Spleen (tissue), 11 donors: ENCODE measurements at regions not wholly inside any gene's neighbourhood (a gene's known extent, or its start where the extent isn't known, plus 50 kb on each side); places are given as distances from the start of the nearest gene placed in this dataset.

Source experiments
- DNase-seq: peaks from one replicate; pipeline ENCODE4 v3.0.0-alpha.2; 2020
- H3K27ac ChIP-seq, 8 donors: fragments of 200-600 bp; sonication (generic) in 7 of 8; 1 replicate in 4 of 8; 2 replicates in 4 of 8; pipeline versions ENCODE4 v1.5.0 to v1.8.0; 2016 to 2021; ENCODE audit warnings: inconsistent platforms in 4 of 8, mild to moderate bottlenecking in 4 of 8, moderate library complexity in 1 of 8
- H3K27me3 ChIP-seq, 7 donors: fragments of 200-600 bp; sonication (generic) in 6 of 7; replicated peaks in 1 of 7; 1 replicate in 4 of 7; 2 replicates in 3 of 7; pipeline versions ENCODE4 v1.5.0 to v1.8.0; 2016 to 2021; ENCODE audit warnings: inconsistent platforms in 3 of 7, mild to moderate bottlenecking in 1 of 7
- H3K36me3 ChIP-seq, 6 donors: fragments of 200-600 bp; sonication (generic) in 5 of 6; 1 replicate in 4 of 6; 2 replicates in 2 of 6; pipeline versions ENCODE4 v1.5.0 to v1.8.0; 2016 to 2021; ENCODE audit warnings: inconsistent platforms in 2 of 6
- H3K4me1 ChIP-seq, 6 donors: fragments of 200-600 bp; sonication (generic) in 5 of 6; 1 replicate in 3 of 6; 2 replicates in 3 of 6; pipeline versions ENCODE4 v1.5.0 to v1.8.0; 2016 to 2021; ENCODE audit warnings: inconsistent platforms in 3 of 6
- H3K4me3 ChIP-seq, 8 donors: fragments of 200-600 bp; sonication (generic) in 7 of 8; 1 replicate in 4 of 8; 2 replicates in 4 of 8; pipeline versions ENCODE4 v1.5.0 to v1.8.0; 2016 to 2021; ENCODE audit warnings: inconsistent platforms in 4 of 8, mild to moderate bottlenecking in 4 of 8, moderate library complexity in 2 of 8
- H3K9me3 ChIP-seq, 8 donors: fragments of 200-600 bp; sonication (generic) in 7 of 8; 1 replicate in 4 of 8; 2 replicates in 4 of 8; pipeline versions ENCODE4 v1.5.0 to v1.8.0; 2016 to 2021; ENCODE audit warnings: inconsistent platforms in 4 of 8
- POLR2A ChIP-seq, 3 donors: fragments of 450-650 bp; IDR thresholded peaks; one replicate each; pipeline ENCODE4 v1.5.1; 2017; ENCODE audit warnings: antibody characterized with exemption in 3 of 3, mild to moderate bottlenecking in 1 of 3
- POLR2AphosphoS5 ChIP-seq, 3 donors: sonication (generic); formaldehyde crosslinking; IDR thresholded peaks; one replicate each; pipeline ENCODE4 v1.5.1; 2017; ENCODE audit warnings: antibody characterized with exemption in 3 of 3
- WGBS, 5 donors: extraction: QIAGEN DNeasy Blood & Tissue Kit in 3 of 5; methylation state at CpG; one replicate each; pipeline versions ENCODE4 v1.1.5 to v1.1.7; 2013 to 2018; 5-methylcytosine and 5-hydroxymethylcytosine counted together
- intact Hi-C: fragments of 100-400 bp; cut with DNase I; formaldehyde crosslinking; loops from one replicate; pipeline ENCODE4 v1.15.0; 2023; ENCODE audit warnings: low total_unique reads
- TF ChIP-seq, protein P1 (sequence below), 11 experiments: fragments of 200-600 bp in 7 of 11; fragments of 450-650 bp in 4 of 11; sonication (generic) in 4 of 11; IDR thresholded peaks in 8 of 11; conservative IDR thresholded peaks in 3 of 11; 1 replicate in 7 of 11; 2 replicates in 4 of 11; pipeline versions ENCODE4 v1.4.0 to v1.8.0; 2016 to 2021; ENCODE audit warnings: antibody characterized with exemption in 11 of 11, inconsistent platforms in 4 of 11, mild to moderate bottlenecking in 1 of 11
- donor health status: healthy with polysubstance abuse.
- donor health status: DM: no; HTN: no; CAD: no; lungs with moderate emphysema.
- donor health status: DM: no; HTN: no; CAD: no.
- donor health status: Bipolar disorder and iron deficiency.
- donor health status: healthy.
- donor health status: DM: no; HTN: no; CAD: no.
- donor health status: DM: yes; HTN: yes; CAD: no.

DNA sequence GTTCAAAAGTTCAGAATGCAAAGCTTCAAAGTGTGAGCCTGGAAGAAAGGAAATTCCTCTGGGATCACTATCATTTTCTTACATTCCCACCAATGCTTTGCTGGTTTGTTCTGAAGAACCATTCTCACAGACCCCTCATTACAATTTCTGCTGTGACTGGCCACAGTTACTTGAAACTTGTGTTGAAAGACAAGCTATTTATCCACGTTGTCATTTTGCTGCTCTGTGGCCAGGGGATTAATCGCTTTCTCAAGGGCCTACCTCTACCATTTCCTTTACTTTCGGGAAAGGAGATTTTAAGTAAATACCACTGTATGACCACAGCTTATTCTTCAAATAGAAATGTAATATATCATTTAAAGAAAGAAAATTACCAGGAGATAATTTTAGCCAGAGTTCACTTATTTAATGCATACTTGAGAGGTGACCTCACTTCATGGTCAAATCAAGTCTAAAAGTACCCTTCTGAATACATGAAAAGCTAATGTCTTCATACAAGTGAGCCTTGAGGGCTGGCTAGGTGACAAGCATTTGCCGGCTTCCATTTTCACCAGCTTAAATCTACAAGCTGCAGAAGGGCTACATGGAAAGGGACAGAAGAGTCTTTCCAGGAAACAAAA lies 69.8 kb upstream of the ROBO2 start:
- TF ChIP-seq POLR2AphosphoS5 (IDR thresholded peaks at IDR 0.05) (no peak), POLR2A (IDR thresholded peaks at IDR 0.05) (no peak)
- TF ChIP-seq, protein P1, sequence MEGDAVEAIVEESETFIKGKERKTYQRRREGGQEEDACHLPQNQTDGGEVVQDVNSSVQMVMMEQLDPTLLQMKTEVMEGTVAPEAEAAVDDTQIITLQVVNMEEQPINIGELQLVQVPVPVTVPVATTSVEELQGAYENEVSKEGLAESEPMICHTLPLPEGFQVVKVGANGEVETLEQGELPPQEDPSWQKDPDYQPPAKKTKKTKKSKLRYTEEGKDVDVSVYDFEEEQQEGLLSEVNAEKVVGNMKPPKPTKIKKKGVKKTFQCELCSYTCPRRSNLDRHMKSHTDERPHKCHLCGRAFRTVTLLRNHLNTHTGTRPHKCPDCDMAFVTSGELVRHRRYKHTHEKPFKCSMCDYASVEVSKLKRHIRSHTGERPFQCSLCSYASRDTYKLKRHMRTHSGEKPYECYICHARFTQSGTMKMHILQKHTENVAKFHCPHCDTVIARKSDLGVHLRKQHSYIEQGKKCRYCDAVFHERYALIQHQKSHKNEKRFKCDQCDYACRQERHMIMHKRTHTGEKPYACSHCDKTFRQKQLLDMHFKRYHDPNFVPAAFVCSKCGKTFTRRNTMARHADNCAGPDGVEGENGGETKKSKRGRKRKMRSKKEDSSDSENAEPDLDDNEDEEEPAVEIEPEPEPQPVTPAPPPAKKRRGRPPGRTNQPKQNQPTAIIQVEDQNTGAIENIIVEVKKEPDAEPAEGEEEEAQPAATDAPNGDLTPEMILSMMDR (IDR thresholded peaks at IDR 0.05 in 8 of 11, conservative IDR thresholded peaks at IDR 0.05 in 3 of 11) = no peak

DNA sequence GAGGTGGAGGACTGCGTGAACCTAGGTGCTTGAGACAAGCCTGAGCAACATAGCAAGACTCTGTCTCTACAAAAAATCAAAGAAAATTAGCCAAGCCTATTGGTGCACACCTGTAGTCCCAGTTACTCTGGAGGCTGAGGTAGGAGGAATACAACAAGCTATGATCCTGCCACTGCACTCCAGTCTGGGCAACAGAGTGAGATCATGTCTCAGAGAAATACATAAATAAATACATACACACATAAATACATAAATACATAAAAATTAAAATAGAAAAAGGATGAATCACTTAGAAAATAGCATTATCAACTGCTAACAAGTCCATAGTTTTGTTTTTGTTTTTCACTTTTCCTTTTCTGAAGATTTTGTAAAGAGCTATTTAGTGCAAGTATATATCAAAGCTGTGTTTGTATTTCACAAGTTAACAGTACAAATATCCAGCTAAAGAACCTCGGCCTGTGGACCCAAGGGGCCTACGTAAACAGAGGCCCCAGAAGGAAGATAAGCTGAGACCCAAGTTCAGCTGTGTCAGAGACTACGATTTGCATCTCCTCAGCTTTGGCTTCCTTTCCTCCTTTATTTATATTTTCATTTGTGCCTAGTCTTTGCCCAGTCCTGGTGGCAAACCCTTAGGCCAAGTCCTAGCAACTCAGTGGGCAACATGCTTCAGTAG lies 67.1 kb upstream of the ROBO2 start:
- Histone ChIP-seq H3K4me1 (no peaks in the 10 kb centered on the region), H3K4me3 (no peak overlapping the region), H3K36me3 (no peaks in the 10 kb centered on the region), H3K27me3 (no peaks in the 10 kb centered on the region), H3K27ac (no peak overlapping the region), H3K9me3 (peaks cover 0 to 4% (median 0%) of the 10 kb centered on the region in 8 donors)
- no peak for DNase-seq
- intact Hi-C loops = no loop called here
- TF ChIP-seq POLR2A (IDR thresholded peaks at IDR 0.05) = no peak
- TF ChIP-seq POLR2AphosphoS5 (IDR thresholded peaks at IDR 0.05) = no peak
- TF ChIP-seq, protein P1 (IDR thresholded peaks at IDR 0.05 in 8 of 11, conservative IDR thresholded peaks at IDR 0.05 in 3 of 11) = no peak
- WGBS, 5 donors = 67 to 78% (median 71%) methylated on average over 4 of the region's 4 CpGs

More for the DNA sequence above, 69.8 kb upstream of the ROBO2 start:
- H3K36me3 ChIP-seq = no peaks in the 10 kb centered on the region
- no peak overlapping the region for H3K27ac ChIP-seq
- H3K9me3 ChIP-seq = peaks cover 0 to 4% (median 0%) of the 10 kb centered on the region in 8 donors
- 56 to 70% (median 59%) methylated on average over 4 of the region's 4 CpGs for WGBS, 5 donors
- H3K4me1 ChIP-seq = no peaks in the 10 kb centered on the region
- intact Hi-C loops = no loop called here
- no peak overlapping the region for H3K4me3 ChIP-seq
- H3K27me3 ChIP-seq = no peaks in the 10 kb centered on the region
- no peak for DNase-seq

DNA sequence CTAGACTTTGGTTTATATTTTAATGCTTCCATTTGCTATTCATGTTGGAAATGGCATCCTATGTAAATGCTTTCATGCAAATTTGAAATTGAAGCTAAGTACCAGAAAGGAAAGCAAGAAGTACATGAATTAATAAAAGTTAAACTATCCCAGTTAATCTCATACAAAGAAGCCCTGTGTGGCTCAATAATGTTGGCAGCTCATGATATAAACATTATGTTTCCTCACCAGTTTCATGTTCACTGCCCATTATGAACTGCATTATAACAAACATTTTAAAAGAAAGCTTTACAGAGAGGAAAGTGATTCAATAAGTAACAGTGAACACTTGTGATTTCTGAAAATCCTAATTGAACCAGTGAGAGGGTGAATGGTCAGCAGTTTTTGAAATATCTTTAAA lies 62.9 kb upstream of the ROBO2 start:
- Histone ChIP-seq H3K27me3 (no peaks in the 10 kb centered on the region), H3K36me3 (no peaks in the 10 kb centered on the region), H3K4me3 (no peak overlapping the region), H3K4me1 (no peaks in the 10 kb centered on the region), H3K27ac (no peak overlapping the region), H3K9me3 (peaks cover 0 to 4% (median 0%) of the 10 kb centered on the region in 8 donors)
- no peak for DNase-seq
- TF ChIP-seq POLR2A (IDR thresholded peaks at IDR 0.05) (no peak), POLR2AphosphoS5 (IDR thresholded peaks at IDR 0.05) (no peak)
- TF ChIP-seq, protein P1 (IDR thresholded peaks at IDR 0.05 in 8 of 11, conservative IDR thresholded peaks at IDR 0.05 in 3 of 11) = no peak
- intact Hi-C loops = no loop called here

DNA sequence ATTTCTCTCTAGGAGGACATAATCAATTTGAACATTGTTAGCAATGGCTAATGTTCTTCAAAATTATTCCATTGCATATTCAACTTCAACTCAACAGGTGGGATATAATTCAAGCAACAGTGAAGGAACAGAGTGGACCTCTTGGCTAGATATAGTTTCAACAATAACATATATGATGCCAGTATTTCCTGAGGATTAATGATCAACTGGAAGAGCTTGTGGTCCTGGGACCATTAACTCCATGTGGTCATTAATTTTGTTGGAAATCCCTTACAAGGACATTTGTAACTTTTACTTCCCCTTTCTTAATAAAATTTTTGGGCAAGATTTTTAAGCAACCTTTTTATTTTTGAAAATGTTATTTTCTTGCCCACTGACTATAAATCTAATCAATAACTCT lies 54.3 kb upstream of the ROBO2 start:
- no peak overlapping the region for H3K4me3 ChIP-seq
- TF ChIP-seq POLR2A (IDR thresholded peaks at IDR 0.05) = no peak

More for the DNA sequence above, 54.3 kb upstream of the ROBO2 start:
- no peak overlapping the region for H3K27ac ChIP-seq
- H3K4me1 ChIP-seq = no peaks in the 10 kb centered on the region
- intact Hi-C loops = no loop called here
- H3K36me3 ChIP-seq = no peaks in the 10 kb centered on the region
- DNase-seq = no peak
- peaks cover 0 to 4% (median 0%) of the 10 kb centered on the region in 8 donors for H3K9me3 ChIP-seq
- no peaks in the 10 kb centered on the region for H3K27me3 ChIP-seq
